GM19025 (cell line): ENCODE measurements at regions not wholly inside any gene's neighbourhood (a gene's known extent, or its start where the extent isn't known, plus 50 kb on each side); places are given as distances from the start of the nearest gene placed in this dataset.

Source experiments
- ATAC-seq: cut with Tn5 transposase; IDR thresholded peaks from one replicate; pipeline ENCODE4 v1.9.1; 2021; ENCODE audit warnings: mild to moderate bottlenecking, low read depth, moderate library complexity; ENCODE audit not compliant: unreplicated experiment

DNA sequence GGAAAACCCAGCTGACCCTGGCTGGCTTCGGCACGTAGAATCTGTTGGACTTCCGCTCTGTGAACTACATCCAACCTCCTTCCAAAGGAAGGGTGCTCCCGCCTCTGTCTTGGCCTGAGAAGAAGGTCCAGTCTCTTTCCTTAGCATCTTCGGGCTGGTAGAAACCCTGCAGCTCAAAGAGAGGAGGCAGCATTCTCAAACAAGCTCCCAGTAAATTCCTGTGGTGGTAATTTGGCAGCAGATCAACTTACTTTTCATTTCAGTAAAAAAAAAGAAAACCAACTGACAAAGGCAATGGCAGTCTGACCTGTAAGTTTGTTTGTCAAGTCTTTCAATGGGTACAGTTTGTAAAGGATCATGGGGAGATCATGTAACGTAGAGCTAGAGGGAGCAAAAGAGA lies 176.7 kb downstream of the MED10 start:
- ATAC-seq = no peak

DNA sequence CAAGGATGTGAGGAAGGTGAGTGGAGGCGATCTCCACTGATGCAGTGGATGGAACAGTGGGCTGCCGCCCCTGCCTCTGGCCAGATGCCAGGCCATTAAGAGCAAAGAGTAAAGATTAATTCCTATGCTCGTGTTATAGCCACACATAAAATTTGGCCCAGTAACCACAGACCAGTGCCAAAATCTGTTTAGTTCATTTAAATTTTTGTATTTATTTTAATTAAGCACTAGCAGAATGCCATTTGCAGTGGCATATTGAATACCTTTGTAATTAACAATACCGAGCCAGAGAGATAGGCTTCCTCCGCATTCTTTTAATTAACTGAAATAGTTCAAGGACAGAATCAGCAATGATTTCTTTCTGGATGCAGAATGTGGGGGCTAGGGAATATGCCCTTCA lies 179.8 kb downstream of the MED10 start:
- ATAC-seq = no peak

DNA sequence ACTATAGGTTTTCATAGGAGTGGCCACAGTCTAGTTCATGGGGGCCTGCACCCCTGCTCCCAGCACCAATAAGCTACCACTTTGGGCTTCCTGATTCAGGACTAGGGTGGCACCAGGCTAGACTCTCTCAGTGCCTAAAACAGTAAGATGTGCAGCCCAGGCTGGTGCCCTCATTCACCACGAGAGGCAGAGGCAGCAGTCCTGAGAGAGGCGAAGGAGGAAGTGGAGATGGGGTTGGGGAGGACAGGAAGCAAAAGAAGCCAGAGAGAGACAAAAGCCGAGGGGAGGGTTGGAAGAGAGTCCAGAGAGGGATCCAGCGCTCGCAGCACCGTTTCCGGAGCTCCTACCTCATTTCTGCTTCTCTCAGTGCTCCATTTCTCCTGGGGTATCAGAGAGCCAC lies 180.9 kb downstream of the MED10 start:
- no peak for ATAC-seq

DNA sequence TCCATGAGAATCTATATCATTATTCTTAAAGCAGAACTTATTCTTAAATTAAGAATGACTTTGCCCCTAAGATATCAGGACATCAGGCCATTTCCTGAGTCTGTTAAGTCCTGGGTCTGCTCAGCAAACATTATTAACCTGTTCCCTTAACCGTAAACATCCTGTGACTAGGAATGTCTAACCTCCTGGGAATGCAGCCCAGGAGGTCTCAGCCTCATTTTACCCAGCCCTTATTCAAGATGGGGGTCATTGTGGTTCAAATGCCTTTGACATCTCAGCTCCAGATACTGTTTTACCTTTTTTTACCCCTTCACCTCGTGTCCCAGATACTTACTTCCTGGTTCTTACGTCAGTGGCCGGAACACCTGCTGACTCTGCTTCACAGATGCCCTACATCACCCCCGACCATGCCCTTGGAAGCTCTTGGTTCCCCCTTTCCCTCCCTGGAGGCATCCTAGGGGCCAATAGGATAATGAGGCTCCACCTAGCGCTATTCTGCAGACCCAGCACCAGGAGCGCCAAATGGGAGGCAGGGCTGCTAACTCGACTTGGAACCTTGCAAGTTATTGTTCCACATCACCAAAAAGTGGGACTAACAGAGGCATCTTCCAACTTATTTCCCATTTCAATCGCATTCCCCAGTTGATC lies 182.5 kb downstream of the MED10 start:
- ATAC-seq = no peak

DNA sequence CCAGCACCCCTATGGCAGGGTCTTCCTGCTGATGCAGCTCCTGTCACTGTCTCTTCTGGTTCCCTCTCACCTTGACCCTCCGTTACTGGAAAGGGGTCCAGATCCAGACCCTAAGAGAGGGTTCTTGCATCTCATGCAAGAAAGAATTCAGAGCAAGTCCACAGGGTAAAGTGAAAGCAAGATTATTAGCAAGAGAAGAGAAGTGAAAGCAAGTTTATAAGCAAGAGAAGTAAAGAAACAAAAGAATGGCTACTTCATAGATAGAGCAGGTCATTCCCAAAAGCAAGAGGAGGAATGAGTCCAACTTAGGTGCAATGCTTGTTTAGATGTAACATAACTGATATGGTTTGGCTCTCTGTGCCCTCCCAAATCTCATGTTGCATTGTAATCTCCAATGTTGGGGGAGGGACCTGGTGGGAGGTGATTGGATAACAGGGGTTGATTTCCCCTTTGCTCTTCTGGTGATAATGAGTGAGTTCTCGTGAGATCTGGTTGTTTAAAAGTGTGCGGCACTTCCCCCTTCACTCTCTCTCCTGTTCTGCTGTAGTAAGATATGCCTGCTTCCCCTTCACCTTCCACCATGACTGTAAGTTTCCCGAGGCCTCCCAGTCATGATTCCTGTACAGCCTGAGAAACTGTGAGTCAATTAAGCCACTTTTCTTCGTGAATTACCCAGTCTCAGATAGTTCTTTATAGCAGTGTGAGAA lies 183.3 kb downstream of the MED10 start:
- no peak for ATAC-seq

DNA sequence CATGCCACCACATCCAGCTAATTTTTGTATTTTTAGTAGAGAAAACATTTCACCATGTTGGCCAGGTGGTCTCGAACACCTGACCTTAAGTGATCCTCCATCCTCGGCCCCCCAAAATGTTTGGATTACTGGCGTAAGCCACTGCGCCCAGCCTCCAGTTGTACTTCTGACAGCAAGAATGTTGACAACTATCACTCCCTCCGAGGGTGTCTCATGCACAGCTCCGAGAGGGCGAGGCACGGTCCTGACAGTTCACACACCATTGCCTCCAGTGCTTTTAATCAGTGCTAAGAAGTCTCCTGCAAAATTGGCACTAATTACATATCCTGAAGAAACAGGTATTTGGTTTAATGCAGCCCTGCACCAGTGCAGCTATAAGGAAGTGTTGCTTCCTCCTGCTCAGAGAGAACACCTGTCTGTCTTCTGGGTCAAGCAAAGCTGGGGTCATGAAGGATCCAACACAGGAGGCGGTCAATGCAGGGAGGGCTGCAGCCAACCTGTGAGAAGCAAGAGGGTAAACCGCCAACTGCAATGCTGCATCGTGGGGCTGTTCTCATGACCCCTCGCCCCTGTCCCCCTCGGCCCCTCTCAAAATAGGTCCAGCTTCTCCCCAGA lies 184.0 kb downstream of the MED10 start:
- ATAC-seq = no peak

DNA sequence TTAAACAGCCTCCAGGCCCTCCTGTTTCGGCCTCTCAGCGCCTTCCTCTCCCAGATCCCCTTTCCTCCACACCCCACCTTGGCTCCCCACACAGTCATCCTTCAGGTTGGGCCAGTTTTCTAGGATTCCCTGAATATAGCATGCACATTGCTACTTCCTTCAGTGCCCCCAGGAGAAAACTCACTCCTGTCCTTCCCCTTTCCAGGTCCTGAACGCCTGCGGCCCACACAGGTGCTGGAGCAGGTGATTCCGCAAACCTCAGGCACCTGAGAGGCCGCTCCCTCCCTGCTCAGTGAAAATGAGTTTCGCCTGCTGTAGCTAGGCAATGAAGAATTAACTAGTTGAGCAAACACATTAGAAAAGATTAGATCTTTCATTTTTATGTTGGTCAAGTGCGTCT lies 185.0 kb downstream of the MED10 start:
- no peak for ATAC-seq

DNA sequence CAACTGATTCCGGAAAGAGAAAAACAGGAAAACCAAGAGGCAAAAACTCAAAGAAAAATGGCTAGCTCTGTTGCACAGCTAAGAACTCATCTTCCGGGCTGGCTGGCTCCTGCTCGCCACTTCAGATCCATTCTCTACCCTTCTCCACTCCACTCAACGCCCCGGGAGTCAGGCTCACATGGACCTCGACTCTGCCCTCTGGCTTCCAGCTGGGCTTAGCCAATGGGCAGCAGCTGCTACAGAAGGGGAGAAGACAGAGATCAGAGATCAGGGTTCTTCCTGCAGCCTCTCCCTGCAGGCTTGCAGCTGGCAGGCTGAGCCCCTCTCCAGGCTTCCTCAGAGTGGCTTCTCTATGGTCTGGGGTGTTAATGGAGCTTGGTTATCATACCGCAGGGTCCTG lies 187.5 kb downstream of the MED10 start:
- no peak for ATAC-seq

DNA sequence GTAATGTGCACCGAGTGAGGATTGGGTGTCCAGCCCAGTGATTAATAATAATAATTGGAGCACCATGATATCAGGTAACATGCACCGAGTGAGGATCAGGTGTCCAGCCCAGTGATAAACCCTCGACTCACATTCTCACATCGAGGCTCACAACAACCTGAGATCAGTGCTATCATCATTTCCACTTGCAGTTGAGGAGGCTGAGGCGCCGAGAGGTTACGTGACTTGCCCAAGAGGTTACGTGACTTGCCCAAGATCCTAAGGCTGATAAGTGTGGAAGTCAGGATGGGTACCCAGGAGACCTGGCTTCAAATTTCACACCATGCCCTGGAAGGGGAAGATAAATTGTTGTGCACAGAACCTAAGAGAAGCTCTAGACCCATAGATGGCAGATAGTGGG lies 189.4 kb downstream of the MED10 start:
- no peak for ATAC-seq

DNA sequence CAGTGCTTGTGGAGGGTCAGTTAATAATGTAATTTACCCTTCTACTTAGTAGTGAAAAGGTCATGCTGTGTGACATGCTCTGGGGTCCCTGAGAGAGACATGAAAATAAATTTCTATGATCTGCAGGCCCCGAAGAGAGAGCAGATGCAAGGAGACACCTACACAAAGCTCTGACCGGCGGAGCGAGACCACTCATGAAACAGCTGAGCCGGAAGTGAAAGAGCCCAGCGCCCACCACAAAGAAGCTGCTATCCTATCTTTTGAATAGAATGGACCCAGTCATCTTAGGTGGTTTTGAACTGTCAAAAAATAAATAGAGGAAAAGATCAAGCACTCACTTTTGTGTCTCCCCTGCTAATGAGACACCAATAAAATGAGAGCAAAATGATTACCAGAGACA lies 190.0 kb downstream of the MED10 start:
- peak; percentile 87 for ATAC-seq

DNA sequence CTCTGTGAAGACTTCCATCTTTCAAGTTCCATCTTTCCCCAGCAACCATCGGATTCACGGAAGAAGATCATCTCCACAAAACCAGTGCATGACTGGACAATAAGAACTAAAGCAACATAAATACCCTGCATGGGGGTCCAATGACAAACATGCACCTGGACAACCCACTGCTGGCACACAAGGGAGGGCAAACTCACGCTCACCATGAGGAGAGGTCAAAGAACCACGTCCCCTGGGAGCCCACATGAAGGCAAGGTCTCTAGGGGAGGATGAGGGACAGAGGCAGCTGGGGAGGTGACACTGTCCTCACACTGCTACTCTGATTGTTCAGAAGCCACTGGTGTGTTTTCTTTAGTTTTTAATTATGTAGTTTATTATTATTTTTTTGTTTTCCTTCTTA lies 190.8 kb downstream of the MED10 start:
- ATAC-seq = no peak

DNA sequence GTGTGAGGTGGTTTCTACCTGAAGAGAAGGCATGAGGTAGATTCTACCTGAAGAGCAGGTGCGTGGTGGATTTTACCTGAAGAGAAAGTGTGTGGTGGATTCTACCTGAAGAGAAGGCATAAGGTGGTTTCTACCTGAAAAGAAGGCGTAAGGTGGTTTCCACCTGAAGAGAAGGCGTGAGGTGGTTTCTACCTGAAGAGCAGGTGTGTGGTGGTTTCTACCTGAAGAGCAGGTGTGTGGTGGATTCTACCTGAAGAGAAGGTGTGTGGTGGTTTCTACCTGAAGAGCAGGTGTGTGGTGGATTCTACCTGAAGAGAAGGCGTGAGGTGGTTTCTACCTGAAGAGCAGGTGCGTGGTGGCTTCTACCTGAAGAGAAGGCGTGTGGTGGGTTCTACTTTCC lies 192.8 kb downstream of the MED10 start:
- ATAC-seq = no peak

DNA sequence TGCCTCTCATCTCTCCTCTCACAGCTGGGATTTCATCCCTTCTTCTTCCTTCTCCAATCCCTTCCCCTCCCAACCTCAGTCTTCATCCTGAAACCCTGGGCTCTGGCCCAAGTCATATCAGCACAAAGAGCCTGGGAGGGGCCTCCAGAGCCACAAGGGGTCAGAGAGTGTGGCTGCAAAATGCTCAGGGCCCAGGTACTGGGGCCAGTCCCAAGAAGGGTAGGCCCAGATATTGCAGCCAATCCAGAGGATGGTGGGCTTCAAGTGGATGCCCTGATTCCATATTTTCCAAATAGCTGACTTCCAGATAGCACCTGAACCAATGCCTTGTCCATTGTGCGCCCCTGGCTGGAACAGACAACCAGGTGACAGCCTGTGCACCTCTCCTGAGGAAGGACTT lies 193.9 kb downstream of the MED10 start:
- ATAC-seq = no peak

DNA sequence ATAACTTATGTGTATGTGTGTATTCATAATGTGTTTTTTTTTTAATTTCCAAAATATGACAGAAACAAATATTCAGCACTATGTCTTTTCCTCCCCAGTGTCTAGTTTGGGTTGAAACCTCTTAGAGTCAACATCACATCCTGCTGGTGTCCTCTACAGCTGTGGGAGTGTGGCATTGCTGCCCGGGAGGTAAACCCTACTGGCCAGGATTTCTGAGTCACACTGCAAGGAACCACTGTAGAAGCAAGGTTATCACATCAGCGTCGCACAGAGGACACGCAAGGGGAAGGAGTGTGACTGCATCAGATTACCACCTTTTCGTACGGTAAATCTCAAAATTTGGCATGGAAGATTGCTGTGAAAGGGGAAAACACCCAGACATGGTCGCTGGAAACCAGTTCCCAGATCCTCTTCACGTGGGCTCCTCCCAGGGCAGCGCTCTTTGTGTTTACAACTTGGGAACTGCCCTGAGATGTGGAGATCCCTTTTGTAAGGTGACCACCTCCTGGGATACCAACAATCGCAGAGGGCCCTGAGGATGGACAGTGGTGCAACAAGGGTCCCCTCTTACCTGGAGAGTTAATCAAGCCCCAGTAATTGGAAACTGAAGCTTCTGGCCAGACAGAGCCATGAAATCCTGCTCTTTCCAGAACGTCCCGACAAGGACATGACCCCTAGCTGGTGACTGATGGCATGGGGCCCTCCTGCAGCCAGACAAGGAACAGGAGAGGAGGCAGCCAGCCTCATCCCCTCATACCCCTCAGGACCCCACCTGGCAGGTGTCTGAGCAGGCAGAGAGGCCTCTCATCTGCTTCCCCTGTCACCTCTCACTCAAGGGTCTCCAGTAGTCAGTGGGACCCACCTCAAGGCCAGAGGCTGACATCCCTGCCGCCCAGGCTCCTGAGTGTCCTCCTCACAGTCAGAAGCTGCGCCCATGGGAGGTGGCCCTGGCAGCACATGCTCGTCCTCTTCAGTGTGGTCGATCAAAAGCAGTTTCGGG lies 194.7 kb downstream of the MED10 start:
- no peak for ATAC-seq

DNA sequence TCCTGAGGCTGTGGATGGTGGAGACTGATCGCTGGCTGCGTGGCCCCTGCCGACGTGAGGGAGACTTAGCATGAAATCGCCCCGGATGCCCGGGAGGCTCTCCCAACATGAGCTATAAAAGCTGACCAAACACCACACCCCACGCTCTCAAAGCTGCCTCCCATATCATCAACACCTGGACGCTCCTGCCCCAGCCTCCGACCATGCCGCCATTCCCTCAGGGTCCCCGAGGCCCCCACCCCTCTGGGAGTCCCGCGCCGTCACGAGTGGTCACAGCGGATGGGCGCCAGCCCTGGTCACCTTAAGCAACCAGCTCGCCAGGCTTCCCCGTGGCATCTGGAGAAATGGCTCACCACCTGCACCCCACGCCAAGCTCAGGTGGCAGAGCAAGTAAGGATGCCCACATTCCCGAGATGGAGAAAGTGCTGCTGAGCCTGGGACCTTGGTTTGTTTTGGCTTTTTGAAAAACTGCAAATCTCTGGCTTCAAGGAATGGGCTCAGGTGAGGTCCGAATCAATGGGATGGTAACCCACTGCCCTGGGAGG lies 196.0 kb downstream of the MED10 start:
- ATAC-seq = no peak

DNA sequence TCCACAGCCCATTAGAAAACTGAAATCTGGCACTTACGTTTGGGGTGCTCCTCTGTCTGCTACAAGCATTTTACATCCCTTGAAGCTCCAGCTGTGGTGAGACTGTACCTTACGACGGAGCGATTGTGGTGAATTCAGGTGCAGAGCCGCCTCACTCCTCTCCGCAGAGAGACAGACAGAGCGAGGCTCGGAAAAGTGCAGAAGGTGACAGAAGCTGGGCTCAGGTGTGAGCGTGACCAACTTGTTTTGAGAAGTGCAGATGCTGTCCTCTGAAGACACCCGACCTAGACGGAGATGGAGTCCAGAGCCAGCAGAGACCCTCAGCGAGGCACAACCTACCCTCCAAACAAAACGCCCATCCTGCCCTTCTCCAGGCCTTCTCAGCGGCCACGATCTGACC lies 196.5 kb downstream of the MED10 start:
- no peak for ATAC-seq

DNA sequence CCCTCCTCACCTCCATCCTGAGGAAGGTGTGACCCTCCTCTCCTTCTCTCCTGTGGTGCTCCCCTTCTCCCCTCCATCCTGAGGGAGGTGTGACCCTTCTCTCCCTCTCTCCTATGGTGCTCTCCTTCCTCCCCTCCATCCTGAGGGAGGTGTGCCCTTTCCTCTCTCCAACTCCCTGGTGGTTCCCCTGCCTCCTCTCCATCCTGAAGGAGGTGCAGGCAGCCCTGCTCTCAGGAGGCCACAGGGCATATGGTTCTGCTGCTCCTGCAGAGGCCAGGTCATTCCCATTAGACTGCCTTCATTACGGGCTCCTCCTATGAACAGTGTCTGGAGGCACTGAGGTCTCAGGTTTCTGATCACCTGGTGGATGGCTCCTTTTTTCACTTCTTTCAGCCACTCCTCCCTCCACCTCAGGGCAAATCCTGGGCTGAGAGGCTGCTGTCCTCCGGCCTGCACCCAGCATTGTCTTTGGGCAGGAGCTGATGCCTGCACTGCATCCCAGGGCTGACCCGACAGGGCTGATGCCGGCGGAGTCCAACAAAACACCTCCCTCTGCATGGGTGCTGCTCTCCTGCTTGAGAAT lies 197.1 kb downstream of the MED10 start:
- ATAC-seq = no peak

DNA sequence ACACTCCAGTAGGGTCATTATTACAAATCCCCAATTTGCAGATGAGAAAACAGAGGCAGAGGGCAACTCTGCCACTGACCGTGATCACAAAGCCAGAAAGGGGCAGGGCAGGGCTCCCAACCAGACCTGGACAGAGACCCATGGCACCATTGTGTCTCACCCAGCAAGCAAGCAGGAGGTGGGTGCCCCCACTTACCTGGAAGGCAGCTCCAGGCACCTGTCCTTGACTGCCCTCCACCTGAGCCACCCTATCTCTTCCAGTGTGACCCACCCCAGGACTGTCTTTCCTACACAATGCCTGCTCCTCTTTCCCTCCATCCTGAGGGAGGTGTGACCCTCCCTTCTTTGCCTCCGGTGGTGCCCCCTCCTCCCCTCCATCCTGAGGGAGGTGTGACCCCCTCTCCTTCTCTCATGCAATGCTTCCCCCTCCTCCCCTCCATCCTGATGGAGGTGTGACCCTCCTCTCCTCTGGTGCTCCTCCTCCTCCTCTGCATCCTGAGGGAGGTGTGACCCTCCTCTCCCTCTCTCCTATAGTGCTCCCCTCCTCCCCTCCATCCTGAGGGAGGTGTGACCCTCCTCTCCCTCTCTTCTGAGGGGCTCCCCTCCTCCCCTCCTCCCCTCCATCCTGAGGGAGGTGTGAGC lies 198.0 kb downstream of the MED10 start:
- no peak for ATAC-seq

DNA sequence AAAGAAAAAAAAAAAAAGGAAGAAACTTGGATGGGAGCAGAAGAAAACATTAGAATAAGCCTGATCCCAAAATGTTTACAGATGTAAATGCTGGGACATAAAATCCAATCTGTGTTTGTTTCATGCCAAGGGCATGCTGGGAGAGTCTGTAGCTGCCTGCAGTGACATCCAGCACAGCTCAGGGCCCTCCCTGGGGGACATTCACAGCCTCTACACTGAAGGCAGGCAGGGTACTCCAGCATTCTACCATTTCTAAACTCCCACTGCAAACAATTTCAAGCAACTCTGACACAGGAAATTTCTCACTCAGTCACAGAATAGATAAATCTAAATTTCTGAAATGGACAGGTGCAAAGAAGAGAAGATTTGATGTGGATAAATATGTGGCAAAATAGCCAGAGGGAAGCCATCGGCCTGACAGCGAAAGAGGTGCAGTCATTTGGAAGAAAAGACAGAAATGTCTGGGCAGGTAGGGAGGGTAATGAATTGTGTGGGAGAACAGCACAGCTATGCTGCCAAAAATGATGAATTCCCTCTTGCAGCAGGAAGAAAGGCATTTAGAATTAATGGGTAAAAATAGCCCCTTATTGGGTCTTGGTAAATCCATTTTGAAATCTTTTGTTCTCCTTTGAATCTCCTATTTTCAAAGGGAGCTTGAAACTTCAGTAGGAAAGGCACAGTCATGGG lies 199.4 kb downstream of the MED10 start:
- no peak for ATAC-seq
